WERI-Rb-1 (cell line): ENCODE measurements at regions not wholly inside any gene's neighbourhood (a gene's known extent, or its start where the extent isn't known, plus 50 kb on each side); places are given as distances from the start of the nearest gene placed in this dataset.

Experiments
- DNase-seq: peaks from one replicate; pipeline ENCODE4 v3.0.0-alpha.2; 2020
- H3K27ac ChIP-seq: fragments of 250-450 bp; sonication (Bioruptor Pico); 2 replicates; pipeline ENCODE4 v1.5.1; 2020; ENCODE audit warnings: mild to moderate bottlenecking, moderate library complexity
- H3K27me3 ChIP-seq: fragments of 250-450 bp; sonication (Bioruptor Pico); 2 replicates; pipeline ENCODE4 v1.5.1; 2021; ENCODE audit warnings: mild to moderate bottlenecking, low read depth, moderate library complexity; ENCODE audit not compliant: insufficient read depth, severe bottlenecking
- H3K36me3 ChIP-seq: fragments of 250-450 bp; sonication (Bioruptor Pico); 2 replicates; pipeline ENCODE4 v1.5.1; 2020; ENCODE audit warnings: mild to moderate bottlenecking, moderate library complexity
- H3K4me3 ChIP-seq: 2 replicates; pipeline ENCODE4 v1.5.1; 2011; ENCODE audit warnings: low read depth, mild to moderate bottlenecking, control low read depth, low read length
- H3K9me3 ChIP-seq: fragments of 250-450 bp; sonication (Bioruptor Pico); 2 replicates; pipeline ENCODE4 v1.5.1; 2021; ENCODE audit warnings: mild to moderate bottlenecking, moderate library complexity; ENCODE audit not compliant: severe bottlenecking
- TF ChIP-seq, protein P1 (sequence below): IDR thresholded peaks from 2 replicates; pipeline ENCODE4 v1.5.1; 2011; ENCODE audit warnings: low read depth, mild to moderate bottlenecking, control low read depth, inconsistent platforms, low read length

GRCh38 chr5:52255308-52255707 lies 532.4 kb upstream of the ITGA1 start:
- no peaks in the 10 kb centered on the region for H3K27me3 ChIP-seq
- no peaks in the 10 kb centered on the region for H3K9me3 ChIP-seq
- TF ChIP-seq, protein P1, sequence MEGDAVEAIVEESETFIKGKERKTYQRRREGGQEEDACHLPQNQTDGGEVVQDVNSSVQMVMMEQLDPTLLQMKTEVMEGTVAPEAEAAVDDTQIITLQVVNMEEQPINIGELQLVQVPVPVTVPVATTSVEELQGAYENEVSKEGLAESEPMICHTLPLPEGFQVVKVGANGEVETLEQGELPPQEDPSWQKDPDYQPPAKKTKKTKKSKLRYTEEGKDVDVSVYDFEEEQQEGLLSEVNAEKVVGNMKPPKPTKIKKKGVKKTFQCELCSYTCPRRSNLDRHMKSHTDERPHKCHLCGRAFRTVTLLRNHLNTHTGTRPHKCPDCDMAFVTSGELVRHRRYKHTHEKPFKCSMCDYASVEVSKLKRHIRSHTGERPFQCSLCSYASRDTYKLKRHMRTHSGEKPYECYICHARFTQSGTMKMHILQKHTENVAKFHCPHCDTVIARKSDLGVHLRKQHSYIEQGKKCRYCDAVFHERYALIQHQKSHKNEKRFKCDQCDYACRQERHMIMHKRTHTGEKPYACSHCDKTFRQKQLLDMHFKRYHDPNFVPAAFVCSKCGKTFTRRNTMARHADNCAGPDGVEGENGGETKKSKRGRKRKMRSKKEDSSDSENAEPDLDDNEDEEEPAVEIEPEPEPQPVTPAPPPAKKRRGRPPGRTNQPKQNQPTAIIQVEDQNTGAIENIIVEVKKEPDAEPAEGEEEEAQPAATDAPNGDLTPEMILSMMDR, result no peak
- H3K4me3 ChIP-seq, result no peak overlapping the region
- no peaks in the 10 kb centered on the region for H3K36me3 ChIP-seq
- no peak overlapping the region for H3K27ac ChIP-seq
- no peak for DNase-seq

DNA sequence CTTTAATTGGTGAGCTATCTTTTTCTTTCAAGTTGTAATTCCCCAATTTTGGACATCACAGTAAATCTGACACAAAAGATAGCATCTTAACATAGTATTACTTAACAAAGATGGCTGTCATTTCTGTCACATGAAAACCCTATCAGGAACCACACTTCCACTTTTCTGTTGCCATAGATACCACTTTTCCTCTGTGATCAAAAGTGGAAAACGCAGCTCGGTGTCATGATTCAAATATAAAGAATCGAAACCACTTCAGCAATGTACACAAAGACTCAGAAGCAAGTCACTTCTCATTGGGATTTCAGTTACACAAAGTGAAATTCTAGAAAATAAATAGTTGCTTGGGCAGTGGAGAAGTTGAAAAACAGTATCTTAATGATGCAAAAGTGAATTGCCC lies 524.9 kb upstream of the ITGA1 start:
- H3K36me3 ChIP-seq, result no peaks in the 10 kb centered on the region
- DNase-seq, result no peak
- TF ChIP-seq, protein P1, result no peak
- no peaks in the 10 kb centered on the region for H3K27me3 ChIP-seq
- no peak overlapping the region for H3K27ac ChIP-seq
- no peak overlapping the region for H3K4me3 ChIP-seq
- no peaks in the 10 kb centered on the region for H3K9me3 ChIP-seq

GRCh38 chr5:52269401-52269800 lies 518.3 kb upstream of the ITGA1 start:
- DNase-seq, result no peak
- Histone ChIP-seq H3K9me3 (no peaks in the 10 kb centered on the region), H3K36me3 (no peaks in the 10 kb centered on the region), H3K27me3 (no peaks in the 10 kb centered on the region), H3K4me3 (no peak overlapping the region), H3K27ac (no peak overlapping the region)
- TF ChIP-seq, protein P1, result no peak

- no peaks in the 10 kb centered on the region for H3K9me3 ChIP-seq
- no peak overlapping the region for H3K27ac ChIP-seq
- no peaks in the 10 kb centered on the region for H3K36me3 ChIP-seq
- DNase-seq, result no peak
- H3K27me3 ChIP-seq, result no peaks in the 10 kb centered on the region
- H3K4me3 ChIP-seq, result no peak overlapping the region
- TF ChIP-seq, protein P1, result no peak
Measured at GRCh38 chr5:52269859-52270258, 517.9 kb upstream of the ITGA1 start.

- TF ChIP-seq, protein P1, result no peak
- Histone ChIP-seq H3K9me3 (no peaks in the 10 kb centered on the region), H3K4me3 (no peak overlapping the region)
Measured at GRCh38 chr5:52275639-52276038, 512.1 kb upstream of the ITGA1 start.

GRCh38 chr5:52277101-52277500 lies 510.6 kb upstream of the ITGA1 start:
- no peak overlapping the region for H3K4me3 ChIP-seq
- TF ChIP-seq, protein P1, result no peak
- no peaks in the 10 kb centered on the region for H3K9me3 ChIP-seq
- no peak for DNase-seq
- H3K27ac ChIP-seq, result no peak overlapping the region
- H3K36me3 ChIP-seq, result no peaks in the 10 kb centered on the region
- H3K27me3 ChIP-seq, result no peaks in the 10 kb centered on the region

More at GRCh38 chr5:52275639-52276038, 512.1 kb upstream of the ITGA1 start:
- H3K27me3 ChIP-seq, result no peaks in the 10 kb centered on the region
- H3K36me3 ChIP-seq, result no peaks in the 10 kb centered on the region
- H3K27ac ChIP-seq, result no peak overlapping the region
- DNase-seq, result no peak
